ENCODE measurements at regions not wholly inside any gene's neighbourhood (a gene's known extent, or its start where the extent isn't known, plus 50 kb on each side); places are given as distances from the start of the nearest gene placed in this dataset.

DNA sequence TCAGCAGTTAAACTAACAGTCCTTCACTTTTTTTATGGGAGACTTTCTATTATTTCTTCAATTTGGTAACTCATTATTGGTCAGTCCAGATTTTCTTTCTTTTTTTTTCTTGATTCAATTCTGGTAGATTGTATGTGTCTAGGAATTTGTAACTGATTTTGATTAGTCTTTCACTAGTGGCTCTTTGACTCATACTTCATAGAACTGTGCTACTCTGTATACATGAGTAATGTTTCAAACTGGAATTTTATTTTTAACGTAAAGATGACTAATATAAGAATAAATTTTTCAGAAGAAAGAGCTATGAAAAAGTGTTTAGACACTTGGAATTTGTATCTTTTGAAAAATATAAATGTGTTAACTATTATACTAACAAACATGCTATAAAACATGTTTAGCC, 813.0 kb downstream of the TRAM1L1 start:
- TF ChIP-seq, protein P1, sequence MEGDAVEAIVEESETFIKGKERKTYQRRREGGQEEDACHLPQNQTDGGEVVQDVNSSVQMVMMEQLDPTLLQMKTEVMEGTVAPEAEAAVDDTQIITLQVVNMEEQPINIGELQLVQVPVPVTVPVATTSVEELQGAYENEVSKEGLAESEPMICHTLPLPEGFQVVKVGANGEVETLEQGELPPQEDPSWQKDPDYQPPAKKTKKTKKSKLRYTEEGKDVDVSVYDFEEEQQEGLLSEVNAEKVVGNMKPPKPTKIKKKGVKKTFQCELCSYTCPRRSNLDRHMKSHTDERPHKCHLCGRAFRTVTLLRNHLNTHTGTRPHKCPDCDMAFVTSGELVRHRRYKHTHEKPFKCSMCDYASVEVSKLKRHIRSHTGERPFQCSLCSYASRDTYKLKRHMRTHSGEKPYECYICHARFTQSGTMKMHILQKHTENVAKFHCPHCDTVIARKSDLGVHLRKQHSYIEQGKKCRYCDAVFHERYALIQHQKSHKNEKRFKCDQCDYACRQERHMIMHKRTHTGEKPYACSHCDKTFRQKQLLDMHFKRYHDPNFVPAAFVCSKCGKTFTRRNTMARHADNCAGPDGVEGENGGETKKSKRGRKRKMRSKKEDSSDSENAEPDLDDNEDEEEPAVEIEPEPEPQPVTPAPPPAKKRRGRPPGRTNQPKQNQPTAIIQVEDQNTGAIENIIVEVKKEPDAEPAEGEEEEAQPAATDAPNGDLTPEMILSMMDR (conservative IDR thresholded peaks at IDR 0.05; ENCODE audit: low read depth, low read length), result no peak
- TF ChIP-seq EZH2phosphoT487 (IDR thresholded peaks at IDR 0.05; ENCODE audit: borderline replicate concordance, low read length), result no peak
- no peak for TF ChIP-seq EZH2 (IDR thresholded peaks at IDR 0.05; ENCODE audit: low read length, unreplicated experiment)

Measured in PC-3 (cell line).